ENCODE measurements at regions not wholly inside any gene's neighbourhood (a gene's known extent, or its start where the extent isn't known, plus 50 kb on each side); places are given as distances from the start of the nearest gene placed in this dataset.

- Histone ChIP-seq H3K4me3 (ENCODE audit: low read depth, low read length, poor library complexity, severe bottlenecking) (no peak overlapping the region), H3K9me3 (ENCODE audit: low read length) (no peaks in the 10 kb centered on the region), H3K4me2 (ENCODE audit: low read length) (no peak overlapping the region), H3K9me2 (ENCODE audit: insufficient read depth, low read length) (no peaks in the 10 kb centered on the region), H2AFZ (ENCODE audit: low read length) (no peak overlapping the region), H4K20me1 (ENCODE audit: insufficient read depth, low read length) (no peaks in the 10 kb centered on the region), H3K27ac (ENCODE audit: low read depth, low read length, poor library complexity, severe bottlenecking) (no peak overlapping the region), H3K4me1 (ENCODE audit: insufficient read depth, low read length, poor library complexity, severe bottlenecking) (no peaks in the 10 kb centered on the region), H3K36me3 (ENCODE audit: insufficient read depth, low read length) (no peaks in the 10 kb centered on the region), H3K79me2 (ENCODE audit: insufficient read depth, low read depth, low read length) (no peaks in the 10 kb centered on the region)
- TF ChIP-seq, protein P1, sequence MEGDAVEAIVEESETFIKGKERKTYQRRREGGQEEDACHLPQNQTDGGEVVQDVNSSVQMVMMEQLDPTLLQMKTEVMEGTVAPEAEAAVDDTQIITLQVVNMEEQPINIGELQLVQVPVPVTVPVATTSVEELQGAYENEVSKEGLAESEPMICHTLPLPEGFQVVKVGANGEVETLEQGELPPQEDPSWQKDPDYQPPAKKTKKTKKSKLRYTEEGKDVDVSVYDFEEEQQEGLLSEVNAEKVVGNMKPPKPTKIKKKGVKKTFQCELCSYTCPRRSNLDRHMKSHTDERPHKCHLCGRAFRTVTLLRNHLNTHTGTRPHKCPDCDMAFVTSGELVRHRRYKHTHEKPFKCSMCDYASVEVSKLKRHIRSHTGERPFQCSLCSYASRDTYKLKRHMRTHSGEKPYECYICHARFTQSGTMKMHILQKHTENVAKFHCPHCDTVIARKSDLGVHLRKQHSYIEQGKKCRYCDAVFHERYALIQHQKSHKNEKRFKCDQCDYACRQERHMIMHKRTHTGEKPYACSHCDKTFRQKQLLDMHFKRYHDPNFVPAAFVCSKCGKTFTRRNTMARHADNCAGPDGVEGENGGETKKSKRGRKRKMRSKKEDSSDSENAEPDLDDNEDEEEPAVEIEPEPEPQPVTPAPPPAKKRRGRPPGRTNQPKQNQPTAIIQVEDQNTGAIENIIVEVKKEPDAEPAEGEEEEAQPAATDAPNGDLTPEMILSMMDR (conservative IDR thresholded peaks at IDR 0.05; ENCODE audit: low read length), result no peak
- no peak for TF ChIP-seq EZH2phosphoT487 (IDR thresholded peaks at IDR 0.05; ENCODE audit: borderline replicate concordance, low read depth, low read length)
- CTCF ChIA-PET (ENCODE audit: unreplicated experiment), result no interaction called here
- DNase-seq (ENCODE audit: low spot score), result no peak
- intact Hi-C loops (cut with micrococcal nuclease; ENCODE audit: unreplicated experiment), result no loop called here
- BruUV-seq (replicated peaks), result no TSS peak
- POLR2A ChIA-PET, result interaction anchor here (1.3 kb wide), 1 partner anchor 12 kb away, joined by 4 read pairs; no protein-coding TSS in a partner anchor
These were observed 227.0 kb upstream of the RXFP2 start for GRCh38 chr13:31512331-31512730.

- POLR2A ChIA-PET, result no interaction called here
- no peak for DNase-seq (ENCODE audit: low spot score)
- Histone ChIP-seq H3K27ac (ENCODE audit: low read depth, low read length, poor library complexity, severe bottlenecking) (no peak overlapping the region), H3K79me2 (ENCODE audit: insufficient read depth, low read depth, low read length) (no peaks in the 10 kb centered on the region), H3K4me1 (ENCODE audit: insufficient read depth, low read length, poor library complexity, severe bottlenecking) (no peaks in the 10 kb centered on the region), H3K4me3 (ENCODE audit: low read depth, low read length, poor library complexity, severe bottlenecking) (no peak overlapping the region), H3K4me2 (ENCODE audit: low read length) (no peak overlapping the region), H3K9me2 (ENCODE audit: insufficient read depth, low read length) (no peaks in the 10 kb centered on the region), H4K20me1 (ENCODE audit: insufficient read depth, low read length) (no peaks in the 10 kb centered on the region), H3K36me3 (ENCODE audit: insufficient read depth, low read length) (no peaks in the 10 kb centered on the region), H2AFZ (ENCODE audit: low read length) (no peak overlapping the region), H3K9me3 (ENCODE audit: low read length) (no peaks in the 10 kb centered on the region)
- TF ChIP-seq EZH2phosphoT487 (IDR thresholded peaks at IDR 0.05; ENCODE audit: borderline replicate concordance, low read depth, low read length), result no peak
- TF ChIP-seq, protein P1 (conservative IDR thresholded peaks at IDR 0.05; ENCODE audit: low read length), result no peak
- intact Hi-C loops (cut with micrococcal nuclease; ENCODE audit: unreplicated experiment), result no loop called here
- no TSS peak for BruUV-seq (replicated peaks)
- CTCF ChIA-PET (ENCODE audit: unreplicated experiment), result no interaction called here
These were observed 224.4 kb upstream of the RXFP2 start for GRCh38 chr13:31514932-31515331.

DNA sequence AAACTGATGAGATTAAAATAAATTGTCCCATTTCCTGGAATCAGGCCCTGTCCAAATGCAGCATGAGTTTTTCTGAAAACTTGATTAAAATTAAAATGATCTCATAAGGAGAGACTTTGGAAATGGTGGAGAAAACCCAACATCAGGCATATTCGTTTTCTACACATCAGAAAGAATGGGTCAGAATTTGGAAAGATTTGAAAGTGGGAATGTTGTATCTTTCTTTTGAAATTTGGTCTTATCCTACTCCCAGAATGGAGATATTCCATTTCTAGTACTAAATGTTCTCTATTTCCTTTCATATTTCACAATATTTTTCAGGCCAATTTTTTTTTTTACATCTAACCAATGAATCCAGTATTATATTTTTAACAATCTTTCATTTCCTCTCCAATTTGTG is 223.9 kb upstream of the RXFP2 start:
- TF ChIP-seq, protein P1 (conservative IDR thresholded peaks at IDR 0.05; ENCODE audit: low read length), result no peak
- no peak for TF ChIP-seq EZH2phosphoT487 (IDR thresholded peaks at IDR 0.05; ENCODE audit: borderline replicate concordance, low read depth, low read length)
- no peak for DNase-seq (ENCODE audit: low spot score)
- ChIA-PET POLR2A (no interaction called here), CTCF (ENCODE audit: unreplicated experiment) (no interaction called here)
- H3K4me3 ChIP-seq (ENCODE audit: low read depth, low read length, poor library complexity, severe bottlenecking), result no peak overlapping the region
- H4K20me1 ChIP-seq (ENCODE audit: insufficient read depth, low read length), result no peaks in the 10 kb centered on the region
- no peak overlapping the region for H2AFZ ChIP-seq (ENCODE audit: low read length)
- intact Hi-C loops (cut with micrococcal nuclease; ENCODE audit: unreplicated experiment), result no loop called here
- no peak overlapping the region for H3K27ac ChIP-seq (ENCODE audit: low read depth, low read length, poor library complexity, severe bottlenecking)
- no peaks in the 10 kb centered on the region for H3K36me3 ChIP-seq (ENCODE audit: insufficient read depth, low read length)
- H3K4me2 ChIP-seq (ENCODE audit: low read length), result no peak overlapping the region
- BruUV-seq (replicated peaks), result no TSS peak
- no peaks in the 10 kb centered on the region for H3K4me1 ChIP-seq (ENCODE audit: insufficient read depth, low read length, poor library complexity, severe bottlenecking)
- no peaks in the 10 kb centered on the region for H3K79me2 ChIP-seq (ENCODE audit: insufficient read depth, low read depth, low read length)
- H3K9me3 ChIP-seq (ENCODE audit: low read length), result no peaks in the 10 kb centered on the region
- H3K9me2 ChIP-seq (ENCODE audit: insufficient read depth, low read length), result no peaks in the 10 kb centered on the region
